ENCODE measurements at regions not wholly inside any gene's neighbourhood (a gene's known extent, or its start where the extent isn't known, plus 50 kb on each side); places are given as distances from the start of the nearest gene placed in this dataset.

DNA sequence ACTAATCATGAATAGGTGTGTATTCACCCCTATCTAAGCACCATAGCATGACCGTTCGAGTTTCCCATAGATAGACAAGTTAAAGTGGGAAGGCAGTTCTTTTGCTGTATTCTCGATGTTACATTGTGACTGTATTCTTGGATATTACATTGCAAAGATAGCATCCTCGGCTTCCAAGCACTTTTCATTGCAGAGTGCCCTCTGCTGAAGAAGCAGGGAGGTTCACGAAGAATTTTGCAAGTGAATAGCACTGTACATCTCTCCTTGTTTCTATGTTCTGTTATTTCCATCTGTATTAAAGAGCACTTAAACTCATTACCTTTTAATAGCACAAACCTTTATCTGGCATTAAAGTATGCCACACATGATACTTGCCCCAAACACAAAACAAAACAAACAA is 426.7 kb upstream of the ARX start:
- no peaks in the 10 kb centered on the region for H3K36me3 ChIP-seq (ENCODE audit: control insufficient read depth, low read length)
- no peak overlapping the region for H3K4me2 ChIP-seq (ENCODE audit: low read length)
- H3K9me2 ChIP-seq (replicated peaks; ENCODE audit: control insufficient read depth, low read length): no peaks in the 10 kb centered on the region
- no peak overlapping the region for H3K27ac ChIP-seq (ENCODE audit: low read depth, low read length)
- H3K4me3 ChIP-seq (ENCODE audit: low read length): no peak overlapping the region
- H3K79me2 ChIP-seq (ENCODE audit: control insufficient read depth, low read length): no peaks in the 10 kb centered on the region
- no peaks in the 10 kb centered on the region for H4K20me1 ChIP-seq (ENCODE audit: control insufficient read depth, insufficient read depth, low read depth, low read length)
- no peaks in the 10 kb centered on the region for H3F3A ChIP-seq (ENCODE audit: control insufficient read depth, insufficient read depth)
- H3K9me3 ChIP-seq (ENCODE audit: control insufficient read depth, insufficient read depth, low read length): no peaks in the 10 kb centered on the region
- no peak for TF ChIP-seq EZH2phosphoT487 (IDR thresholded peaks at IDR 0.05; ENCODE audit: borderline replicate concordance, low read length)
- no peak for TF ChIP-seq CTCF (IDR thresholded peaks at IDR 0.05; ENCODE audit: low read depth, low read length, poor library complexity, severe bottlenecking)
- H3K4me1 ChIP-seq (ENCODE audit: control insufficient read depth, low read length): no peaks in the 10 kb centered on the region
- no peaks in the 10 kb centered on the region for H3K27me3 ChIP-seq (ENCODE audit: control insufficient read depth, low read length)

DNA sequence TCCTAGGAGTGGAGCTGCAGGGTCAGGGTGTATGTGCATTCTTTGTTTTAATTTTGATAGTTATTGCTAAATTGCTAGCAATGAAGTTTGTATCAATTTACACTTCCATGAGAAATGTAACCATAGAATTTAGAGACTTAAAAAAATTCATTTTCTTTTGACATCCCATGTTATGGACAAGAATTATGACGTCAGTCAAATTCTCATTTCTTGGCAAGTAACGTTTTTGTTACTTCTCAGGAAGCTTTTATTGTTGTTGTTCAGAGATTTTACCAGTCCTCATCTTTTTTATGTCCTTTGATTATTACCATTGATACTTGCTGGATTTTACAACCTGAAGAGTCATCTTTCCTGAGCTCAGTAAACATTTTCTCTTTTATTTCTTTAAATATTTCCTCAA is 417.5 kb upstream of the ARX start:
- Histone ChIP-seq H3K79me2 (ENCODE audit: control insufficient read depth, low read length) (no peaks in the 10 kb centered on the region), H3F3A (ENCODE audit: control insufficient read depth, insufficient read depth) (no peaks in the 10 kb centered on the region), H3K4me1 (ENCODE audit: control insufficient read depth, low read length) (no peaks in the 10 kb centered on the region), H3K27me3 (ENCODE audit: control insufficient read depth, low read length) (no peaks in the 10 kb centered on the region), H3K9me3 (ENCODE audit: control insufficient read depth, insufficient read depth, low read length) (no peaks in the 10 kb centered on the region), H3K36me3 (ENCODE audit: control insufficient read depth, low read length) (no peaks in the 10 kb centered on the region), H3K27ac (ENCODE audit: low read depth, low read length) (no peak overlapping the region), H4K20me1 (ENCODE audit: control insufficient read depth, insufficient read depth, low read depth, low read length) (no peaks in the 10 kb centered on the region), H3K4me2 (ENCODE audit: low read length) (no peak overlapping the region), H3K4me3 (ENCODE audit: low read length) (no peak overlapping the region), H3K9me2 (replicated peaks; ENCODE audit: control insufficient read depth, low read length) (no peaks in the 10 kb centered on the region)
- TF ChIP-seq EZH2phosphoT487 (IDR thresholded peaks at IDR 0.05; ENCODE audit: borderline replicate concordance, low read length) (no peak), CTCF (IDR thresholded peaks at IDR 0.05; ENCODE audit: low read depth, low read length, poor library complexity, severe bottlenecking) (no peak)

GRCh38 chrX:25432396-25432795 is 416.6 kb upstream of the ARX start:
- Histone ChIP-seq H3K4me2 (ENCODE audit: low read length) (no peak overlapping the region), H3K27ac (ENCODE audit: low read depth, low read length) (no peak overlapping the region), H3K4me1 (ENCODE audit: control insufficient read depth, low read length) (no peaks in the 10 kb centered on the region), H3K27me3 (ENCODE audit: control insufficient read depth, low read length) (no peaks in the 10 kb centered on the region), H3K36me3 (ENCODE audit: control insufficient read depth, low read length) (no peaks in the 10 kb centered on the region), H3K79me2 (ENCODE audit: control insufficient read depth, low read length) (no peaks in the 10 kb centered on the region), H3K9me2 (replicated peaks; ENCODE audit: control insufficient read depth, low read length) (no peaks in the 10 kb centered on the region), H3F3A (ENCODE audit: control insufficient read depth, insufficient read depth) (no peaks in the 10 kb centered on the region), H3K4me3 (ENCODE audit: low read length) (no peak overlapping the region), H4K20me1 (ENCODE audit: control insufficient read depth, insufficient read depth, low read depth, low read length) (no peaks in the 10 kb centered on the region), H3K9me3 (ENCODE audit: control insufficient read depth, insufficient read depth, low read length) (no peaks in the 10 kb centered on the region)
- TF ChIP-seq CTCF (IDR thresholded peaks at IDR 0.05; ENCODE audit: low read depth, low read length, poor library complexity, severe bottlenecking): no peak
- TF ChIP-seq EZH2phosphoT487 (IDR thresholded peaks at IDR 0.05; ENCODE audit: borderline replicate concordance, low read length): no peak
